NCI-H524 treated with DMSO at 0.1 percent for 48 hours (cell line): ENCODE measurements at regions not wholly inside any gene's neighbourhood (a gene's known extent, or its start where the extent isn't known, plus 50 kb on each side); places are given as distances from the start of the nearest gene placed in this dataset.
A peak's percentile ranks its signal among the peaks of the same experiment; 100 is the strongest.

Source experiments
- DNase-seq: peaks from one replicate; lab custom pipeline; 2025; lab: John Stamatoyannopoulos, UW

GRCh38 chr1:244220410-244220809 lies 169.3 kb downstream of the ZBTB18 start:
- no peak for DNase-seq

GRCh38 chr1:244221991-244222390 lies 170.9 kb downstream of the ZBTB18 start:
- DNase-seq, result no peak

- no peak for DNase-seq
Observed at GRCh38 chr1:244224487-244225430, 173.7 kb downstream of the ZBTB18 start.

- no peak for DNase-seq
Observed at GRCh38 chr1:244226435-244226834, 175.4 kb downstream of the ZBTB18 start.

- no peak for DNase-seq
Observed at GRCh38 chr1:244230470-244230869, 179.4 kb downstream of the ZBTB18 start.

- no peak for DNase-seq
Observed at GRCh38 chr1:244231193-244231571, 180.1 kb downstream of the ZBTB18 start.

GRCh38 chr1:244231572-244232315 lies 180.7 kb downstream of the ZBTB18 start:
- DNase-seq, result peak; percentile 49

- no peak for DNase-seq
Observed at GRCh38 chr1:244234009-244234643, 183.0 kb downstream of the ZBTB18 start.

- no peak for DNase-seq
Observed at GRCh38 chr1:244235157-244235556, 184.1 kb downstream of the ZBTB18 start.

GRCh38 chr1:244236101-244236500 lies 185.0 kb downstream of the ZBTB18 start:
- DNase-seq, result no peak

- no peak for DNase-seq
Observed at GRCh38 chr1:244236721-244237120, 185.6 kb downstream of the ZBTB18 start.

GRCh38 chr1:244237445-244237844 lies 186.4 kb downstream of the ZBTB18 start:
- DNase-seq, result no peak

GRCh38 chr1:244239261-244239770 lies 188.2 kb downstream of the ZBTB18 start:
- DNase-seq, result peak; percentile 31

- no peak for DNase-seq
Observed at GRCh38 chr1:244241438-244241837, 190.4 kb downstream of the ZBTB18 start.

- no peak for DNase-seq
Observed at GRCh38 chr1:244242446-244242845, 191.4 kb downstream of the ZBTB18 start.

- no peak for DNase-seq
Observed at GRCh38 chr1:244246334-244246733, 195.3 kb downstream of the ZBTB18 start.

- DNase-seq, result no peak
Observed at GRCh38 chr1:244248426-244248825, 197.3 kb downstream of the ZBTB18 start.

- DNase-seq, result no peak
Observed at GRCh38 chr1:244252211-244252610, 199.5 kb downstream of the ADSS2 start.

- DNase-seq, result no peak
Observed at GRCh38 chr1:244254467-244254866, 197.2 kb downstream of the ADSS2 start.

GRCh38 chr1:244255426-244255965 lies 196.2 kb downstream of the ADSS2 start:
- no peak for DNase-seq

- DNase-seq, result no peak
Observed at GRCh38 chr1:244256086-244256676, 195.5 kb downstream of the ADSS2 start.

GRCh38 chr1:244264163-244264562 lies 187.5 kb downstream of the ADSS2 start:
- DNase-seq, result no peak
